Osteoblast (primary cell): ENCODE measurements at regions not wholly inside any gene's neighbourhood (a gene's known extent, or its start where the extent isn't known, plus 50 kb on each side); places are given as distances from the start of the nearest gene placed in this dataset.

Experiments used
- DNase-seq: peaks from one replicate; pipeline ENCODE4 v3.0.0; 2011; ENCODE audit warnings: low spot score, mixed read lengths; ENCODE audit not compliant: insufficient read length; ENCODE audit errors: missing footprints
- H2AFZ ChIP-seq: 2 replicates; pipeline ENCODE4 v1.6.0; 2011; ENCODE audit warnings: mild to moderate bottlenecking, low read length
- H3K27ac ChIP-seq: 2 replicates; pipeline ENCODE4 v1.5.1; 2011; ENCODE audit warnings: mild to moderate bottlenecking, low read depth, low read length, moderate library complexity
- H3K27me3 ChIP-seq: 2 replicates; pipeline ENCODE4 v1.6.0; 2012; ENCODE audit warnings: mild to moderate bottlenecking, control low read depth, inconsistent platforms, low read length, moderate library complexity; ENCODE audit not compliant: insufficient read depth
- H3K36me3 ChIP-seq: 2 replicates; pipeline ENCODE4 v1.5.1; 2011; ENCODE audit warnings: mild to moderate bottlenecking, low read length, control low read depth, moderate library complexity; ENCODE audit not compliant: insufficient read depth
- H3K4me1 ChIP-seq: 2 replicates; pipeline ENCODE4 v1.5.1; 2011; ENCODE audit warnings: mild to moderate bottlenecking, low read length, control low read depth, moderate library complexity; ENCODE audit not compliant: insufficient read depth
- H3K4me2 ChIP-seq: 2 replicates; pipeline ENCODE4 v1.6.0; 2011; ENCODE audit warnings: mild to moderate bottlenecking, low read length; ENCODE audit not compliant: insufficient read depth
- H3K4me3 ChIP-seq: fragments of 200-600 bp; sonication (generic); 3 replicates; pipeline ENCODE4 v1.5.1; 2012; ENCODE audit warnings: mild to moderate bottlenecking, low read length, inconsistent platforms; ENCODE audit not compliant: insufficient read depth
- H3K79me2 ChIP-seq: 2 replicates; pipeline ENCODE4 v1.6.0; 2012; ENCODE audit warnings: mild to moderate bottlenecking, low read length, control low read depth, inconsistent platforms; ENCODE audit not compliant: insufficient read depth
- H3K9me3 ChIP-seq: 2 replicates; pipeline ENCODE4 v1.5.1; 2011; ENCODE audit warnings: low read depth, low read length, control low read depth
- H4K20me1 ChIP-seq: 2 replicates; pipeline ENCODE4 v1.6.0; 2012; ENCODE audit warnings: mild to moderate bottlenecking, low read length, control low read depth; ENCODE audit not compliant: insufficient read depth
- TF ChIP-seq, protein P1 (sequence below): IDR thresholded peaks from 2 replicates; pipeline ENCODE4 v1.5.1; 2011; ENCODE audit warnings: mild to moderate bottlenecking, low read depth, low read length, moderate library complexity; ENCODE audit errors: extremely low read depth

DNA sequence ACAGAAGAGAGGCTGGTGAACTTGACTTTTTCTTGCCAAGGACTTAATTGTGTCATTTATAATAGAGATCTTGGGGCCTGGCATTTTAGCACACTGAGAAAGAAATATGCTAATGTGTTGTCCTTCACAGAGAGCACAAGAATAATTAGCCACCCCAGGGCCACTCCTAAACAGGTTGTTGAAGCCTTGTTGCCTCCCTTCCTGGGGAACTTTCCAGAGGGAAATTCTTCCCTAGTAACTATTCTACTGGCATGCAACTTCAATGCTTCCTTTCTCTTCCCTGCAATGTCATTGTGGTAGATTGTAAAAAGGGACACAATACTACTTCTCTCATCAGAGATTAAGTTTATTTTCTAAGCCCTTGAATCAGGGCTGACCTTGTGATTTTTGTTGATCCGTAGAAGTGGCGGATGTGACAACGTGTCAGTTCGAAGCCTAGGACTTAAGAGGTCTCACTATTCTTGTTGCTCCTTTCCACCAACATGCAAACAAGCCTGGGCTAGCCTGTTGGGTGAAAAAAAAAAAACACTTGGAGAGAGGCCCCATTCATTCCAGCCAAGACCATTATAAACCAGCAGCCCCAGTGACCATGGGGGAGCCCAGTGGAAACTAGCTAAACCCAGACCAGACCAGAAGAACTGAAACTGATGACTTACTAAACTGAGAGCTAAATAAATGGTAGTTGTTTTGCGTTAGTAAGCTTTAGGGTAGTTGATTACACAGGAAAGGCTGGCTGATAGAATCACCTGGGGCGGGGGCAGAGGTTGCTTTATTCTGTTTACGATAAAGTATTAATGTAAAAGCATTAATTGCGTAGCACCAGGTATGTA is 287.2 kb downstream of the SHQ1 start:
- Histone ChIP-seq H3K79me2 (no peaks in the 10 kb centered on the region), H3K27me3 (peaks cover 4% of the 10 kb centered on the region), H3K4me1 (no peaks in the 10 kb centered on the region), H3K27ac (no peak overlapping the region), H3K4me3 (no peak overlapping the region), H3K9me3 (no peaks in the 10 kb centered on the region), H4K20me1 (no peaks in the 10 kb centered on the region), H3K36me3 (no peaks in the 10 kb centered on the region), H3K4me2 (no peak overlapping the region), H2AFZ (no peak overlapping the region)
- no peak for DNase-seq
- TF ChIP-seq, protein P1, sequence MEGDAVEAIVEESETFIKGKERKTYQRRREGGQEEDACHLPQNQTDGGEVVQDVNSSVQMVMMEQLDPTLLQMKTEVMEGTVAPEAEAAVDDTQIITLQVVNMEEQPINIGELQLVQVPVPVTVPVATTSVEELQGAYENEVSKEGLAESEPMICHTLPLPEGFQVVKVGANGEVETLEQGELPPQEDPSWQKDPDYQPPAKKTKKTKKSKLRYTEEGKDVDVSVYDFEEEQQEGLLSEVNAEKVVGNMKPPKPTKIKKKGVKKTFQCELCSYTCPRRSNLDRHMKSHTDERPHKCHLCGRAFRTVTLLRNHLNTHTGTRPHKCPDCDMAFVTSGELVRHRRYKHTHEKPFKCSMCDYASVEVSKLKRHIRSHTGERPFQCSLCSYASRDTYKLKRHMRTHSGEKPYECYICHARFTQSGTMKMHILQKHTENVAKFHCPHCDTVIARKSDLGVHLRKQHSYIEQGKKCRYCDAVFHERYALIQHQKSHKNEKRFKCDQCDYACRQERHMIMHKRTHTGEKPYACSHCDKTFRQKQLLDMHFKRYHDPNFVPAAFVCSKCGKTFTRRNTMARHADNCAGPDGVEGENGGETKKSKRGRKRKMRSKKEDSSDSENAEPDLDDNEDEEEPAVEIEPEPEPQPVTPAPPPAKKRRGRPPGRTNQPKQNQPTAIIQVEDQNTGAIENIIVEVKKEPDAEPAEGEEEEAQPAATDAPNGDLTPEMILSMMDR = no peak

DNA sequence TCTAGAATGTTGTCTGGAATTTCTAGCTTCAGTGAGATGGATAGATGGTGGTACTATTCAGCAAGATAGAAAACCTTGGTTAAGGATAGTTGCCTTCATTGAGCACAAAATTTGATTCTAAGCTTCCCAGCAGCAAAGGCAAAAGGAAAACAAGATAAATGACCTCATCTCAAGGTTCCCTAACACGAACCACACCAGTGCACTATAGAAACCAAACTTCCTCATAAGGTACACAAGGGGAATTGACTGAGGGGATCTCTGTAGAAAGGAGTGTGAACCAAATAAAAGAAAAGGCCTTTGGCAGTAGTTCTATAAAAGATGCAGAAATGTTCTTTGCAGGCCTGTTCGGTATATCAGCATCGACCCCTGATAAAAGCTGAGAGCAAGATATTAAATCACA is 288.9 kb downstream of the SHQ1 start:
- peaks cover 4% of the 10 kb centered on the region for H3K27me3 ChIP-seq
- no peak overlapping the region for H3K4me2 ChIP-seq
- TF ChIP-seq, protein P1 = no peak
- no peaks in the 10 kb centered on the region for H3K36me3 ChIP-seq
- no peaks in the 10 kb centered on the region for H3K9me3 ChIP-seq
- H3K4me1 ChIP-seq = no peaks in the 10 kb centered on the region
- no peak overlapping the region for H3K4me3 ChIP-seq
- DNase-seq = no peak
- no peak overlapping the region for H2AFZ ChIP-seq
- H3K27ac ChIP-seq = no peak overlapping the region
- H3K79me2 ChIP-seq = no peaks in the 10 kb centered on the region
- no peaks in the 10 kb centered on the region for H4K20me1 ChIP-seq

DNA sequence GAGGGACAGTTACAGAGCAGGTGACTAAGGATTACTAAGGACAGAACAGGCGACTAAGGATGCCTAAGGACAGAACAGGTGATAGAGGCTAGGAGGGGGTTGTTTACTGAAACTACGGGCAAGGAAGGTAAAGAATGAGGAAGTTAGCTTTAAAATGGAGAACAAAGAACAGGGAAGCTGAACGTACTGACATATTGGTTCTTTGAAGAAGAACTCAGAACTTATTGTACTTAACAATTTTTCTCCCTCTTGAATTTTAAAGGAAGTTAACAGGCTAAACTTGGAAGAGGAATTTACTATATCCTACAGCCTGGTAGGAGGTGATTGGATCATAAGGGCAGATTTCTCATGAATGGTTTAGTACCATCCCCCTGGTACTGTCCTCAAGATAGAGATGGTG is 290.2 kb downstream of the SHQ1 start:
- H3K4me1 ChIP-seq = no peaks in the 10 kb centered on the region
- H2AFZ ChIP-seq = no peak overlapping the region
- no peak for DNase-seq
- TF ChIP-seq, protein P1 = no peak
- no peaks in the 10 kb centered on the region for H3K9me3 ChIP-seq
- H3K4me2 ChIP-seq = no peak overlapping the region
- no peaks in the 10 kb centered on the region for H3K36me3 ChIP-seq
- H3K4me3 ChIP-seq = no peak overlapping the region
- H3K27me3 ChIP-seq = peaks cover 4% of the 10 kb centered on the region
- no peaks in the 10 kb centered on the region for H4K20me1 ChIP-seq
- H3K27ac ChIP-seq = no peak overlapping the region
- no peaks in the 10 kb centered on the region for H3K79me2 ChIP-seq

DNA sequence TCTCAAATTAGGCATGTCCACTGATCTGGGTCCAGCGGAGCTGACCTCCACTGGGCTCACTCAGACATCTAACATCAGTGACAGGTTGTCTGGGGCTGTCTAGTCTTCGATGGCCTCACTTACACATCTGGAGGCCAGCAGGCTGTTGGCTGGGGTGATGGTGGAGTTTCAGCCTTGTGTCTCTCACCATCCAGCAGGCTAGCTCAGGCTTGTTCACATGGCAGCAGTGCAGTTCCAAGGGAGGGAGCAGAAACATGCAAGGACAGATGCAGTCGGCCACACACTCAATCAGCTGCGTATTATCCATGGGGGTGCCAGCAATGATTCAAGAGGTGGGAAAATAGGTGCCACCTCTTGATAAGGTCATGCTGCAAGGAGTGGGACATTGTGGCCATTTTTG is 292.5 kb downstream of the SHQ1 start:
- Histone ChIP-seq H3K4me2 (no peak overlapping the region), H4K20me1 (no peaks in the 10 kb centered on the region), H3K27ac (no peak overlapping the region), H3K27me3 (peaks cover 4% of the 10 kb centered on the region), H3K4me3 (no peak overlapping the region), H2AFZ (no peak overlapping the region), H3K9me3 (no peaks in the 10 kb centered on the region), H3K36me3 (no peaks in the 10 kb centered on the region), H3K79me2 (no peaks in the 10 kb centered on the region), H3K4me1 (no peaks in the 10 kb centered on the region)
- TF ChIP-seq, protein P1 = no peak
- DNase-seq = no peak
